HG03103 (cell line): ENCODE measurements at regions not wholly inside any gene's neighbourhood (a gene's known extent, or its start where the extent isn't known, plus 50 kb on each side); places are given as distances from the start of the nearest gene placed in this dataset.

Source experiments
- ATAC-seq: cut with Tn5 transposase; IDR thresholded peaks from one replicate; pipeline ENCODE4 v1.9.1; 2021; ENCODE audit warnings: low read depth; ENCODE audit not compliant: unreplicated experiment

- no peak for ATAC-seq
Observed at GRCh38 chr2:139216435-139216834, 436.2 kb upstream of the NXPH2 start.

GRCh38 chr2:139214801-139215200 is 434.6 kb upstream of the NXPH2 start:
- ATAC-seq = no peak

GRCh38 chr2:139209586-139209985 is 429.4 kb upstream of the NXPH2 start:
- no peak for ATAC-seq

GRCh38 chr2:139201516-139201915 is 421.3 kb upstream of the NXPH2 start:
- ATAC-seq = no peak

GRCh38 chr2:139196754-139197153 is 416.6 kb upstream of the NXPH2 start:
- no peak for ATAC-seq

- no peak for ATAC-seq
Observed at GRCh38 chr2:139194546-139194945, 414.4 kb upstream of the NXPH2 start.

- no peak for ATAC-seq
Observed at GRCh38 chr2:139177041-139177440, 396.9 kb upstream of the NXPH2 start.

GRCh38 chr2:139175510-139175909 is 395.3 kb upstream of the NXPH2 start:
- ATAC-seq = no peak

- ATAC-seq = no peak
Observed at GRCh38 chr2:139170406-139170805, 390.2 kb upstream of the NXPH2 start.

GRCh38 chr2:139165601-139166000 is 385.4 kb upstream of the NXPH2 start:
- ATAC-seq = no peak

- ATAC-seq = no peak
Observed at GRCh38 chr2:139165041-139165440, 384.9 kb upstream of the NXPH2 start.

GRCh38 chr2:139162957-139163356 is 382.8 kb upstream of the NXPH2 start:
- no peak for ATAC-seq

- ATAC-seq = no peak
Observed at GRCh38 chr2:139162456-139162855, 382.3 kb upstream of the NXPH2 start.

GRCh38 chr2:139160836-139161235 is 380.6 kb upstream of the NXPH2 start:
- ATAC-seq = no peak

- ATAC-seq = no peak
Observed at GRCh38 chr2:139159177-139159576, 379.0 kb upstream of the NXPH2 start.

- ATAC-seq = no peak
Observed at GRCh38 chr2:139156730-139157129, 376.5 kb upstream of the NXPH2 start.

- ATAC-seq = no peak
Observed at GRCh38 chr2:139155991-139156390, 375.8 kb upstream of the NXPH2 start.

- no peak for ATAC-seq
Observed at GRCh38 chr2:139142252-139142880, 362.2 kb upstream of the NXPH2 start.

GRCh38 chr2:139124271-139124670 is 344.1 kb upstream of the NXPH2 start:
- no peak for ATAC-seq

- no peak for ATAC-seq
Observed at GRCh38 chr2:139123795-139124194, 343.6 kb upstream of the NXPH2 start.

- ATAC-seq = no peak
Observed at GRCh38 chr2:139122711-139123158, 342.5 kb upstream of the NXPH2 start.

GRCh38 chr2:139099721-139100120 is 319.5 kb upstream of the NXPH2 start:
- ATAC-seq = no peak

- ATAC-seq = no peak
Observed at GRCh38 chr2:139098961-139099360, 318.8 kb upstream of the NXPH2 start.
